ENCODE measurements at regions not wholly inside any gene's neighbourhood (a gene's known extent, or its start where the extent isn't known, plus 50 kb on each side); places are given as distances from the start of the nearest gene placed in this dataset.

DNA sequence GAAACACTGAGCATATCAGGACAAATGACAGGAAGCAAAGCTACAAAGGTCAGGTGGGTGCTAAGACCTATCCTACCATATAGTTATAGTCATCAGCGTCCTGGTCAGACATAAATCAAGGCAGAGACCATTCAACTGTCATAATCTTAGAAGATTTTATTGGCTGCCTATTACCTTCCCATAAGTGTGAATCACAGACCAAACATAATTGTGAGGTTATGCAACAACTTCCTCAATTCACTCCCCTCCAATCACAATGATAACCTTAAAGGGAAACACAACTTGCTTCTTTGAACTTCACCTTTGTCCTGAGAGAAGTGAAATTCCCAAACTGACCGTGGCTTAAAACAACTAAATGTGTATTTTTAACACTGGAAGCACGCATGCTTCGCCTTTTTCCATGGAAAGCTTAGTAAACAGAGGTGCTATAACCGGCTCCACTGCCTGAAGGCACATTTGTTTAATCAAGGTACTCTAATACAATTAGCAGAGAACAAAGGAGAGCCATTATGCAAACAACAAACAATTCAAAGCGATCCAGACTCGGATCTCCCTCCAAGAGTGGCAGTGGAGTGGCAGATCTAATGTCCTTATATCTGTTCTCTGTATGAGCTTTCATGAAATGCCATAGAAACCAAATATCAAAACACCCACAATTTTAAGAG is 84.9 kb downstream of the TMEM114 start:
- DNase-seq (ENCODE audit: low spot score) = peak; percentile 32
- Histone ChIP-seq H2AFZ (replicated peaks) (no peak overlapping the region), H3K79me2 (ENCODE audit: low read depth) (no peaks in the 10 kb centered on the region), H3K9me3 (ENCODE audit: low read depth) (no peaks in the 10 kb centered on the region), H3K4me3 (no peak overlapping the region), H4K20me1 (ENCODE audit: low read depth) (no peaks in the 10 kb centered on the region), H3K4me1 (no peaks in the 10 kb centered on the region), H3K9ac (no peak overlapping the region), H3K36me3 (no peaks in the 10 kb centered on the region), H3K27ac (no peak overlapping the region), H3F3A (ENCODE audit: low read depth) (no peaks in the 10 kb centered on the region), H3K27me3 (peaks cover 98% of the 10 kb centered on the region), H3K4me2 (no peak overlapping the region)
- peaks cover 3% of the 10 kb centered on the region for H3K27me3 Mint-ChIP-seq (ENCODE audit: insufficient read depth, low read depth)
- no peaks in the 10 kb centered on the region for H3K36me3 Mint-ChIP-seq
- no peak overlapping the region for H3K27ac Mint-ChIP-seq
- no peak for TF ChIP-seq EZH2 (IDR thresholded peaks at IDR 0.05)
- TF ChIP-seq, protein P1, sequence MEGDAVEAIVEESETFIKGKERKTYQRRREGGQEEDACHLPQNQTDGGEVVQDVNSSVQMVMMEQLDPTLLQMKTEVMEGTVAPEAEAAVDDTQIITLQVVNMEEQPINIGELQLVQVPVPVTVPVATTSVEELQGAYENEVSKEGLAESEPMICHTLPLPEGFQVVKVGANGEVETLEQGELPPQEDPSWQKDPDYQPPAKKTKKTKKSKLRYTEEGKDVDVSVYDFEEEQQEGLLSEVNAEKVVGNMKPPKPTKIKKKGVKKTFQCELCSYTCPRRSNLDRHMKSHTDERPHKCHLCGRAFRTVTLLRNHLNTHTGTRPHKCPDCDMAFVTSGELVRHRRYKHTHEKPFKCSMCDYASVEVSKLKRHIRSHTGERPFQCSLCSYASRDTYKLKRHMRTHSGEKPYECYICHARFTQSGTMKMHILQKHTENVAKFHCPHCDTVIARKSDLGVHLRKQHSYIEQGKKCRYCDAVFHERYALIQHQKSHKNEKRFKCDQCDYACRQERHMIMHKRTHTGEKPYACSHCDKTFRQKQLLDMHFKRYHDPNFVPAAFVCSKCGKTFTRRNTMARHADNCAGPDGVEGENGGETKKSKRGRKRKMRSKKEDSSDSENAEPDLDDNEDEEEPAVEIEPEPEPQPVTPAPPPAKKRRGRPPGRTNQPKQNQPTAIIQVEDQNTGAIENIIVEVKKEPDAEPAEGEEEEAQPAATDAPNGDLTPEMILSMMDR (IDR thresholded peaks at IDR 0.05) = no peak
- no peak for TF ChIP-seq EZH2phosphoT487 (IDR thresholded peaks at IDR 0.05)
- no peak overlapping the region for H3K4me3 Mint-ChIP-seq
- no peaks in the 10 kb centered on the region for H3K9me3 Mint-ChIP-seq
- H3K4me1 Mint-ChIP-seq = no peaks in the 10 kb centered on the region

DNA sequence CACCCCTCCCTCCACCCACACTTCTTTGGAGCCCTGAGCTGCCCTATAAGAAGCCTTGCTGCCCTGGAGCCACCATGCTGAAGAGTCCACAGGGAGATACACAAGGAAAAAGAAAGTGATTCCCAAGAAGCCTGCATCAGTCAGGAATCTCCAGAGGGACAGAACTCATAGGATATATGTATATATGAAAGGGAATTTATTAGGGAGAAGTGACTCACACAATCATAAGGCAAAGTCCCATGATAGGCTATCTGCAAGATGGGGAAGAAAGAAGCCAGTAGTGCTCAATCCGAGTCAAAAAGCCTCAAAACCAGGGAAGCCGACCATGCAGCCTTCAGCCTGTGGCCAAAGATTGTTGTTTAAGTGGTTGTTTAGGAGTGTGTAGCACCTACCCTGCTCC is 87.9 kb downstream of the TMEM114 start:
- Histone ChIP-seq H3K4me1 (no peaks in the 10 kb centered on the region), H3K9me3 (ENCODE audit: low read depth) (no peaks in the 10 kb centered on the region), H3K27me3 (peaks cover 78% of the 10 kb centered on the region), H4K20me1 (ENCODE audit: low read depth) (no peaks in the 10 kb centered on the region), H3K79me2 (ENCODE audit: low read depth) (no peaks in the 10 kb centered on the region), H2AFZ (replicated peaks) (no peak overlapping the region), H3K9ac (no peak overlapping the region), H3K36me3 (no peaks in the 10 kb centered on the region), H3K27ac (no peak overlapping the region), H3K4me3 (no peak overlapping the region), H3K4me2 (no peak overlapping the region), H3F3A (ENCODE audit: low read depth) (no peaks in the 10 kb centered on the region)
- DNase-seq (ENCODE audit: low spot score) = no peak
- no peaks in the 10 kb centered on the region for H3K9me3 Mint-ChIP-seq
- no peak overlapping the region for H3K4me3 Mint-ChIP-seq
- no peaks in the 10 kb centered on the region for H3K36me3 Mint-ChIP-seq
- no peak overlapping the region for H3K27ac Mint-ChIP-seq
- no peaks in the 10 kb centered on the region for H3K4me1 Mint-ChIP-seq
- TF ChIP-seq EZH2 (IDR thresholded peaks at IDR 0.05) = no peak
- TF ChIP-seq EZH2phosphoT487 (IDR thresholded peaks at IDR 0.05) = no peak
- TF ChIP-seq, protein P1 (IDR thresholded peaks at IDR 0.05) = no peak
- H3K27me3 Mint-ChIP-seq (ENCODE audit: insufficient read depth, low read depth) = peaks cover 3% of the 10 kb centered on the region

DNA sequence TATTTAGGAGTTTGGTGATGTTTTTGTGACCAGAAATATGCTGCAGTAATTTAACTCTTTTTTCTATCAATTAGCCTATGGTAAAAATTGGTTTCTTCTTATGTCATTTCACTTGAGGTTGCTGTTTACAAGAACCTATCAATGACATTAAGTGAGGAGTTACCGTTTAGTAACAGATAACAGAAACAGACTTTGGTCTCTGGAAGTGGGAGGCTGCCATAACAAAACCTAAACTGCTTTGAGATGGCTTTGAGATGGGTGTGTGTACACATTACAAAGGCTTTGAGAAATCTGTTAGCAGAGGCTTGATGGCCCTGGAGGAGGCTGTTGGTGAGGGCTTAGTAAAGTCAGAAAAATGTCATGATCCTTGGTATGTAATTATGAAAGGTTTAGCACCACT is 90.0 kb downstream of the TMEM114 start:
- Mint-ChIP-seq H3K4me1 (no peaks in the 10 kb centered on the region), H3K9me3 (no peaks in the 10 kb centered on the region), H3K36me3 (no peaks in the 10 kb centered on the region), H3K27me3 (ENCODE audit: insufficient read depth, low read depth) (peaks cover 3% of the 10 kb centered on the region), H3K4me3 (no peak overlapping the region), H3K27ac (no peak overlapping the region)
- Histone ChIP-seq H3K9me3 (ENCODE audit: low read depth) (no peaks in the 10 kb centered on the region), H3K4me3 (no peak overlapping the region), H3K79me2 (ENCODE audit: low read depth) (no peaks in the 10 kb centered on the region), H3K36me3 (no peaks in the 10 kb centered on the region), H3K9ac (no peak overlapping the region), H2AFZ (replicated peaks) (no peak overlapping the region), H3K27me3 (peaks cover 58% of the 10 kb centered on the region), H3K4me2 (no peak overlapping the region), H3F3A (ENCODE audit: low read depth) (no peaks in the 10 kb centered on the region), H3K27ac (no peak overlapping the region), H3K4me1 (no peaks in the 10 kb centered on the region), H4K20me1 (ENCODE audit: low read depth) (no peaks in the 10 kb centered on the region)
- TF ChIP-seq EZH2phosphoT487 (IDR thresholded peaks at IDR 0.05) (no peak), EZH2 (IDR thresholded peaks at IDR 0.05) (no peak)
- TF ChIP-seq, protein P1 (IDR thresholded peaks at IDR 0.05) = no peak
- DNase-seq (ENCODE audit: low spot score) = no peak

All from neural progenitor cell (in vitro differentiated cells).